ENCODE measurements at regions not wholly inside any gene's neighbourhood (a gene's known extent, or its start where the extent isn't known, plus 50 kb on each side); places are given as distances from the start of the nearest gene placed in this dataset.
A peak's percentile ranks its signal among the peaks of the same experiment; 100 is the strongest.

DNA sequence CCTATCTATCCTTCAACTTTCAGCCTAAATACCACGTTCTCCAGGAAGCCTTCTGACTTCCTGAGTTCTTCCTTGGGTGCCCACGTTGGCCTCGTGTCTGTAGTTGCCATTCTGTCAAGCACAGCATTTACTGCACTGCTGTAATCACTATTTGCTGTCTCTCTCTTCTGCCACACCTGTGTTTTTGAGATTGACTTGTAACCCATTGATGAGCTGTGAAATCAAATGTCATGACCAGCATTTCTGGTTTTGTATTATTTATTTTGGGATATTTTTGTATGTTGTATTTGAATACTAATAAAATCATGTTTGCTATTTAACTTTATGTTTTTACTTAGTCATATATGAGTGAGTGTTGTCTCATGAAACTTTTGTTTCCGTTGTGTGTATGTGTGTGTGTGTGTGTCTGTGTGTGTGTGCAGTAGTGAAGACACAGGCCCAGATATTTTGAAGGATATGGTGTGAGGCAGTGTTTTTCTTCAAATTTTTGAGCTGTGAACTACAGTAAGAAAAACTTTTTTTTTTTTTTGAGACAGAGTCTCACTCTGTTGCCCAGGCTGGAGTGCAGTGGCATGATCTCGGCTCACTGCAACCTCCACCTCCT lies 126.2 kb upstream of the SERBP1 start:
- H2AK5ac ChIP-seq (ENCODE audit: insufficient read length, low read length): no peak overlapping the region
- Mint-ChIP-seq H3K36me3 (ENCODE audit: insufficient read depth in 1 of 3, low read depth in 3 of 3) (no peaks in the 10 kb centered on the region), H3K27ac (peak overlapping the region in 1 of 3 experiments; percentile 33; a peak in 1 of 7 replicates), H3K4me3 (no peak overlapping the region), H3K9me3 (no peaks in the 10 kb centered on the region), H3K27me3 (ENCODE audit: low read depth) (peaks cover 25% of the 10 kb centered on the region), H3K4me1 (0 out of 4 replicates have a peak, but pooled peaks cover 0 to 10% of the 10 kb centered on the region in 2 experiments)
- peaks cover 2% of the 10 kb centered on the region; the same call in 1 of the 2 replicates for H3K27me3 ChIP-seq (ENCODE audit: insufficient read depth, low read length)
- H3K79me2 ChIP-seq (ENCODE audit: insufficient read depth, low read length): no peaks in the 10 kb centered on the region
- no peak overlapping the region for H2BK5ac ChIP-seq (ENCODE audit: insufficient read length, low read length)
- no peak overlapping the region for H3K9ac ChIP-seq (ENCODE audit: extremely low read depth, insufficient read length, low read length)
- H4K8ac ChIP-seq (replicated peaks; ENCODE audit: insufficient read length, low read depth, low read length): no peak overlapping the region
- no peak overlapping the region for H3K14ac ChIP-seq (ENCODE audit: insufficient read depth, low read length)
- H3K18ac ChIP-seq (ENCODE audit: insufficient read length, low read depth, low read length): no peak overlapping the region
- H3K23ac ChIP-seq (ENCODE audit: insufficient read length, low read depth, low read length): no peak overlapping the region
- H2AFZ ChIP-seq (ENCODE audit: low read length): no peak overlapping the region
- H2BK12ac ChIP-seq (ENCODE audit: insufficient read length, low read depth, low read length): no peak overlapping the region
- no peak overlapping the region for H3K4ac ChIP-seq (ENCODE audit: low read depth, low read length)
- no peak for DNase-seq
- H3K9me3 ChIP-seq (ENCODE audit: control insufficient read depth, low read depth, low read length): no peaks in the 10 kb centered on the region
- H3T11ph ChIP-seq (ENCODE audit: low read length): no peak overlapping the region
- TF ChIP-seq, protein P1, sequence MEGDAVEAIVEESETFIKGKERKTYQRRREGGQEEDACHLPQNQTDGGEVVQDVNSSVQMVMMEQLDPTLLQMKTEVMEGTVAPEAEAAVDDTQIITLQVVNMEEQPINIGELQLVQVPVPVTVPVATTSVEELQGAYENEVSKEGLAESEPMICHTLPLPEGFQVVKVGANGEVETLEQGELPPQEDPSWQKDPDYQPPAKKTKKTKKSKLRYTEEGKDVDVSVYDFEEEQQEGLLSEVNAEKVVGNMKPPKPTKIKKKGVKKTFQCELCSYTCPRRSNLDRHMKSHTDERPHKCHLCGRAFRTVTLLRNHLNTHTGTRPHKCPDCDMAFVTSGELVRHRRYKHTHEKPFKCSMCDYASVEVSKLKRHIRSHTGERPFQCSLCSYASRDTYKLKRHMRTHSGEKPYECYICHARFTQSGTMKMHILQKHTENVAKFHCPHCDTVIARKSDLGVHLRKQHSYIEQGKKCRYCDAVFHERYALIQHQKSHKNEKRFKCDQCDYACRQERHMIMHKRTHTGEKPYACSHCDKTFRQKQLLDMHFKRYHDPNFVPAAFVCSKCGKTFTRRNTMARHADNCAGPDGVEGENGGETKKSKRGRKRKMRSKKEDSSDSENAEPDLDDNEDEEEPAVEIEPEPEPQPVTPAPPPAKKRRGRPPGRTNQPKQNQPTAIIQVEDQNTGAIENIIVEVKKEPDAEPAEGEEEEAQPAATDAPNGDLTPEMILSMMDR (conservative IDR thresholded peaks at IDR 0.05): no peak
- H4K91ac ChIP-seq (ENCODE audit: insufficient read length, low read depth, low read length): no peak overlapping the region
- H3K27ac ChIP-seq (ENCODE audit: insufficient read length, low read depth, low read length): no peak overlapping the region
- no peak overlapping the region for H3K4me2 ChIP-seq (ENCODE audit: insufficient read depth, insufficient read length, low read length)
- H2BK15ac ChIP-seq (ENCODE audit: low read depth, low read length): no peak overlapping the region
- H2BK120ac ChIP-seq (ENCODE audit: low read depth, low read length, poor library complexity, severe bottlenecking): no peak overlapping the region
- no peak overlapping the region for H3K56ac ChIP-seq (ENCODE audit: insufficient read length, low read depth, low read length)
- no peak overlapping the region for H2BK20ac ChIP-seq (ENCODE audit: low read depth, low read length, poor library complexity, severe bottlenecking)
- no peaks in the 10 kb centered on the region for H3K79me1 ChIP-seq (ENCODE audit: insufficient read depth, low read depth, low read length, poor library complexity, severe bottlenecking)
- no peaks in the 10 kb centered on the region for H3K4me1 ChIP-seq (ENCODE audit: insufficient read depth, low read length)
- H4K20me1 ChIP-seq (ENCODE audit: control insufficient read depth, insufficient read depth, insufficient read length): no peaks in the 10 kb centered on the region
- H4K5ac ChIP-seq (ENCODE audit: insufficient read length, low read depth, low read length): no peak overlapping the region
- no CpG with 5 or more reads among the region's 5 CpGs for WGBS (ENCODE audit: extremely low coverage, insufficient read length, low lambda C conversion rate)
- H3K23me2 ChIP-seq (ENCODE audit: insufficient read length, low read depth, low read length, poor library complexity, severe bottlenecking): no peaks in the 10 kb centered on the region

Data from H9 (cell line).